GM12878 (cell line): ENCODE measurements at regions not wholly inside any gene's neighbourhood (a gene's known extent, or its start where the extent isn't known, plus 50 kb on each side); places are given as distances from the start of the nearest gene placed in this dataset.

ENCODE experiments used
- POU2F2 ChIP-seq: IDR thresholded peaks from 3 replicates; pipeline ENCODE4 v1.6.1; 2011; ENCODE audit warnings: low read depth, mild to moderate bottlenecking, low read length, borderline replicate concordance
- RBBP5 ChIP-seq: fragments of 200-600 bp; sonication (generic); conservative IDR thresholded peaks from 2 replicates; pipeline ENCODE4 v1.6.1; 2016

- TF ChIP-seq POU2F2 (no peak), RBBP5 (no peak)
Observed at GRCh38 chr18:66951750-66952149, 347.9 kb upstream of the CDH19 start.
